HCT116 (cell line): ENCODE measurements at regions not wholly inside any gene's neighbourhood (a gene's known extent, or its start where the extent isn't known, plus 50 kb on each side); places are given as distances from the start of the nearest gene placed in this dataset.

ENCODE experiments used
- ATAC-seq: fragments of 200-7000 bp; cut with Tn5 transposase; 2 replicates; pipeline ENCODE4 v1.9.1; 2020; ENCODE audit warnings: mild to moderate bottlenecking, moderate library complexity
- BruUV-seq: library from RNA; stranded (reverse); fragments of 400-500 nt; replicated peaks from 2 replicates; lab custom pipeline; 2021; lab: Mats Ljungman, UMichigan
- CTCF ChIA-PET: fragments of 300-600 bp; sonication (Branson Sonifier 250); formaldehyde crosslinking; loops from one replicate; lab custom pipeline; 2021; ENCODE audit warnings: antibody characterized with exemption; lab: Charles Lee
- POLR2A ChIA-PET: fragments of 300-600, 350-600 bp; sonication (Branson Sonifier 250); formaldehyde crosslinking; loops from one replicate; lab custom pipeline; 2021; ENCODE audit warnings: antibody characterized with exemption; lab: Charles Lee
- RAD21 ChIA-PET, 2 experiments: fragments of 300-600 bp; sonication (Branson Sonifier 250); formaldehyde crosslinking; loops; one replicate each; lab custom pipeline; 2023; ENCODE audit warnings: low total read pairs in 2 of 2; ENCODE audit not compliant: uncharacterized antibody in 2 of 2, unreplicated experiment in 2 of 2, low non-redundant PET in 1 of 2; lab: Charles Lee
- DNase-seq: peaks from one replicate; pipeline ENCODE4 v3.0.0-alpha.2; 2010; ENCODE audit warnings: low read depth, low spot score
- H2AFZ ChIP-seq: fragments of 200-600 bp; shearing (Covaris generic), sonication (generic); 2 replicates; pipeline ENCODE4 v1.6.1; 2017; ENCODE audit warnings: low read depth, mixed run types, mixed read lengths, antibody characterized with exemption, low read length; ENCODE audit not compliant: poor library complexity, severe bottlenecking
- H3K27ac ChIP-seq: 2 replicates; pipeline ENCODE4 v1.5.1; 2012; ENCODE audit warnings: low read depth, low read length
- H3K27me3 ChIP-seq: fragments of 200-600 bp; sonication (generic); 2 replicates; pipeline ENCODE4 v1.6.1; 2016; ENCODE audit warnings: mixed run types, low read length, mixed read lengths; ENCODE audit not compliant: insufficient read depth
- H3K36me3 ChIP-seq, 2 experiments: fragments of 200-500 bp in 1 of 2; fragments of 200-600 bp in 1 of 2; sonication (Bioruptor generic) in 1 of 2; sonication (generic) in 1 of 2; 2 replicates each; pipeline versions ENCODE4 v1.5.1 to v1.6.1; 2014 to 2016; ENCODE audit warnings: low read length in 2 of 2, inconsistent platforms in 1 of 2, mixed read lengths in 1 of 2, mixed run types in 1 of 2; ENCODE audit not compliant: insufficient read depth in 2 of 2, control insufficient read depth in 1 of 2
- H3K4me1 ChIP-seq, 2 experiments: fragments of 200-600 bp in 1 of 2; sonication (generic) in 1 of 2; 2 replicates each; pipeline versions ENCODE4 v1.5.1 to v1.6.1; 2012 to 2017; ENCODE audit warnings: low read length in 2 of 2, inconsistent platforms in 1 of 2, mild to moderate bottlenecking in 1 of 2, mixed read lengths in 1 of 2, mixed run types in 1 of 2, moderate library complexity in 1 of 2; ENCODE audit not compliant: insufficient read depth in 2 of 2, control insufficient read depth in 1 of 2
- H3K4me2 ChIP-seq: fragments of 200-600 bp; sonication (generic); 2 replicates; pipeline ENCODE4 v1.6.1; 2017; ENCODE audit warnings: mixed run types, low read length, mixed read lengths
- H3K4me3 ChIP-seq, 2 experiments: fragments of 200-600 bp in 1 of 2; sonication (generic) in 1 of 2; replicated peaks in 1 of 2; 2 replicates each; pipeline ENCODE4 v1.5.1; 2011 to 2016; ENCODE audit warnings: low read length in 2 of 2, control low read depth in 1 of 2, low read depth in 1 of 2, mild to moderate bottlenecking in 1 of 2, mixed read lengths in 1 of 2, mixed run types in 1 of 2
- H3K79me2 ChIP-seq: fragments of 200-600 bp; sonication (generic); 2 replicates; pipeline ENCODE4 v1.6.1; 2017; ENCODE audit warnings: mild to moderate bottlenecking, mixed run types, low read length, moderate library complexity, mixed read lengths; ENCODE audit not compliant: insufficient read depth
- H3K9ac ChIP-seq: fragments of 200-600 bp; sonication (generic); 2 replicates; pipeline ENCODE4 v1.6.1; 2016; ENCODE audit warnings: low read length, mixed read lengths
- H3K9me2 ChIP-seq: fragments of 200-600 bp; sonication (generic), shearing (Covaris generic); 2 replicates; pipeline ENCODE4 v1.6.1; 2017; ENCODE audit warnings: mixed run types, mild to moderate bottlenecking, moderate library complexity; ENCODE audit not compliant: insufficient read depth
- H3K9me3 ChIP-seq, 2 experiments: fragments of 200-500 bp in 1 of 2; fragments of 200-600 bp in 1 of 2; sonication (Bioruptor generic) in 1 of 2; sonication (generic) in 1 of 2; 2 replicates each; pipeline ENCODE4 v1.6.1; 2014 to 2017; ENCODE audit warnings: low read length in 2 of 2, mixed read lengths in 2 of 2, inconsistent platforms in 1 of 2, low read depth in 1 of 2, mild to moderate bottlenecking in 1 of 2, mixed run types in 1 of 2, moderate library complexity in 1 of 2; ENCODE audit not compliant: control insufficient read depth in 1 of 2, insufficient read depth in 1 of 2
- H4K20me1 ChIP-seq: fragments of 200-600 bp; sonication (generic), shearing (Covaris generic); 2 replicates; pipeline ENCODE4 v1.6.1; 2017; ENCODE audit warnings: mixed run types, mild to moderate bottlenecking, moderate library complexity; ENCODE audit not compliant: insufficient read depth
- ATF3 ChIP-seq: IDR thresholded peaks from 2 replicates; pipeline ENCODE4 v1.6.1; 2012
- CTCF ChIP-seq, 3 experiments: fragments of 200-600 bp in 1 of 3; sonication (generic) in 1 of 3; IDR thresholded peaks in 2 of 3; conservative IDR thresholded peaks in 1 of 3; 2 replicates each; pipeline ENCODE4 v1.5.1; 2012 to 2017; ENCODE audit warnings: low read depth in 2 of 3, low read length in 2 of 3, antibody characterized with exemption in 1 of 3, borderline replicate concordance in 1 of 3, control low read depth in 1 of 3, mild to moderate bottlenecking in 1 of 3, mixed read lengths in 1 of 3, mixed run types in 1 of 3, moderate library complexity in 1 of 3; ENCODE audit not compliant: insufficient read depth in 1 of 3
- EZH2 ChIP-seq: fragments of 200-600 bp; sonication (generic); IDR thresholded peaks from 2 replicates; pipeline ENCODE4 v1.6.1; 2017; ENCODE audit warnings: antibody characterized with exemption, mixed run types
- JUND ChIP-seq: IDR thresholded peaks from 2 replicates; pipeline ENCODE4 v1.6.1; 2012
- RAD21 ChIP-seq: IDR thresholded peaks from 2 replicates; pipeline ENCODE4 v1.6.1; 2012; ENCODE audit warnings: low read depth, mild to moderate bottlenecking
- REST ChIP-seq: IDR thresholded peaks from 2 replicates; pipeline ENCODE4 v1.6.1; 2012; ENCODE audit warnings: low read depth
- SIN3A ChIP-seq: IDR thresholded peaks from 2 replicates; pipeline ENCODE4 v1.6.1; 2012; ENCODE audit warnings: low read depth
- TCF7L2 ChIP-seq: IDR thresholded peaks from 2 replicates; pipeline ENCODE4 v1.7.0; 2011; ENCODE audit warnings: borderline replicate concordance, inconsistent platforms; ENCODE audit not compliant: insufficient read depth, insufficient read length; ENCODE audit errors: extremely low read depth
- YY1 ChIP-seq: IDR thresholded peaks from 2 replicates; pipeline ENCODE4 v1.6.1; 2011; ENCODE audit warnings: low read length, low read depth, moderate library complexity, mild to moderate bottlenecking; ENCODE audit not compliant: insufficient replicate concordance; ENCODE audit errors: extremely low read depth
- ZFX ChIP-seq: fragments of 450-650 bp; IDR thresholded peaks from 2 replicates; pipeline ENCODE4 v1.6.1; 2017
- ZNF274 ChIP-seq: fragments of 200-500 bp; sonication (Bioruptor generic); IDR thresholded peaks from 2 replicates; pipeline ENCODE4 v1.6.1; 2014; ENCODE audit warnings: mild to moderate bottlenecking, low read depth, low read length, inconsistent platforms
- intact Hi-C: fragments of 100-400 bp; cut with micrococcal nuclease; formaldehyde crosslinking; loops from 2 replicates; pipeline ENCODE4 v1.10.0; 2022

GRCh38 chr1:68805097-68805641 lies 308.3 kb upstream of the DEPDC1 start:
- TF ChIP-seq SIN3A (no peak), EZH2 (no peak), ZFX (no peak), TCF7L2 (no peak), JUND (no peak), ATF3 (no peak), CTCF (IDR thresholded peaks at IDR 0.05 in 2 of 3, conservative IDR thresholded peaks at IDR 0.05 in 1 of 3; ENCODE audit: borderline replicate concordance in 1 of 3, insufficient read depth in 1 of 3, low read depth in 2 of 3, low read length in 2 of 3) (no peak), YY1 (no peak), RAD21 (no peak), ZNF274 (no peak), REST (no peak)
- Histone ChIP-seq H3K9me2 (no peaks in the 10 kb centered on the region), H3K4me2 (no peak overlapping the region), H3K36me3 (no peaks in the 10 kb centered on the region), H3K4me1 (no peaks in the 10 kb centered on the region), H4K20me1 (no peaks in the 10 kb centered on the region), H3K27ac (no peak overlapping the region), H2AFZ (no peak overlapping the region), H3K9ac (no peak overlapping the region), H3K4me3 (no peak overlapping the region), H3K9me3 (no peaks in the 10 kb centered on the region), H3K79me2 (no peaks in the 10 kb centered on the region), H3K27me3 (peaks cover 3% of the 10 kb centered on the region; the same call in 1 of the 2 replicates)
- POLR2A ChIA-PET, result no interaction called here
- DNase-seq (no peak), ATAC-seq (no peak)
- CTCF ChIA-PET, result no interaction called here
- intact Hi-C loops, result no loop called here
- BruUV-seq, result no TSS peak
- RAD21 ChIA-PET, result no interaction called here
